ENCODE measurements at regions not wholly inside any gene's neighbourhood (a gene's known extent, or its start where the extent isn't known, plus 50 kb on each side); places are given as distances from the start of the nearest gene placed in this dataset.

GRCh38 chr13:80975903-80976302 lies 635.0 kb upstream of the SPRY2 start:
- TF ChIP-seq EP300 (conservative IDR thresholded peaks at IDR 0.05; ENCODE audit: poor library complexity, severe bottlenecking) (no peak), POLR2AphosphoS5 (IDR thresholded peaks at IDR 0.05) (no peak), SMC3 (conservative IDR thresholded peaks at IDR 0.05; ENCODE audit: poor library complexity) (no peak), TAF1 (IDR thresholded peaks at IDR 0.05; ENCODE audit: low read depth) (no peak), CTCF (IDR thresholded peaks at IDR 0.05; ENCODE audit: poor library complexity, severe bottlenecking) (no peak), MXI1 (conservative IDR thresholded peaks at IDR 0.05; ENCODE audit: poor library complexity, severe bottlenecking) (no peak), EZH2 (IDR thresholded peaks at IDR 0.05; ENCODE audit: borderline replicate concordance, insufficient read depth, low read length, poor library complexity, severe bottlenecking) (no peak), RAD21 (conservative IDR thresholded peaks at IDR 0.05) (no peak), REST (IDR thresholded peaks at IDR 0.05; ENCODE audit: borderline replicate concordance) (no peak)
- no peaks in the 10 kb centered on the region for H3K36me3 ChIP-seq (ENCODE audit: insufficient read depth, low read length)
- H3K79me2 ChIP-seq (replicated peaks; ENCODE audit: insufficient read depth, low read length), result no peaks in the 10 kb centered on the region
- H3K4me2 ChIP-seq (ENCODE audit: low read length), result no peak overlapping the region
- no peaks in the 10 kb centered on the region for H4K20me1 ChIP-seq (ENCODE audit: insufficient read depth)
- no peak overlapping the region for H2AFZ ChIP-seq (ENCODE audit: low read depth, low read length)
- H3K9me3 ChIP-seq (ENCODE audit: low read length), result no peaks in the 10 kb centered on the region
- H3K4me3 ChIP-seq (ENCODE audit: low read length), result no peak overlapping the region
- no peaks in the 10 kb centered on the region for H3K27me3 ChIP-seq (ENCODE audit: insufficient read depth, low read depth, low read length)
- no peaks in the 10 kb centered on the region for H3K9me2 ChIP-seq (ENCODE audit: insufficient read depth, low read length)
- no peak overlapping the region for H3K9ac ChIP-seq (ENCODE audit: low read length)
- no peak overlapping the region for H3K27ac ChIP-seq (ENCODE audit: low read length)
- H3F3A ChIP-seq (ENCODE audit: insufficient read depth, low read length, poor library complexity, severe bottlenecking), result no peaks in the 10 kb centered on the region

GRCh38 chr13:80973721-80974120 lies 632.8 kb upstream of the SPRY2 start:
- Histone ChIP-seq H4K20me1 (ENCODE audit: insufficient read depth) (no peaks in the 10 kb centered on the region), H3F3A (ENCODE audit: insufficient read depth, low read length, poor library complexity, severe bottlenecking) (no peaks in the 10 kb centered on the region), H3K9me2 (ENCODE audit: insufficient read depth, low read length) (no peaks in the 10 kb centered on the region), H3K27me3 (ENCODE audit: insufficient read depth, low read depth, low read length) (no peaks in the 10 kb centered on the region), H3K27ac (ENCODE audit: low read length) (no peak overlapping the region), H3K9ac (ENCODE audit: low read length) (no peak overlapping the region), H3K79me2 (replicated peaks; ENCODE audit: insufficient read depth, low read length) (no peaks in the 10 kb centered on the region), H2AFZ (ENCODE audit: low read depth, low read length) (no peak overlapping the region), H3K9me3 (ENCODE audit: low read length) (no peaks in the 10 kb centered on the region), H3K4me2 (ENCODE audit: low read length) (no peak overlapping the region), H3K4me3 (ENCODE audit: low read length) (no peak overlapping the region), H3K36me3 (ENCODE audit: insufficient read depth, low read length) (no peaks in the 10 kb centered on the region)
- no peak for TF ChIP-seq POLR2AphosphoS5 (IDR thresholded peaks at IDR 0.05)
- no peak for TF ChIP-seq REST (IDR thresholded peaks at IDR 0.05; ENCODE audit: borderline replicate concordance)
- no peak for TF ChIP-seq EZH2 (IDR thresholded peaks at IDR 0.05; ENCODE audit: borderline replicate concordance, insufficient read depth, low read length, poor library complexity, severe bottlenecking)
- TF ChIP-seq CTCF (IDR thresholded peaks at IDR 0.05; ENCODE audit: poor library complexity, severe bottlenecking), result no peak
